ENCODE measurements at regions not wholly inside any gene's neighbourhood (a gene's known extent, or its start where the extent isn't known, plus 50 kb on each side); places are given as distances from the start of the nearest gene placed in this dataset.

DNA sequence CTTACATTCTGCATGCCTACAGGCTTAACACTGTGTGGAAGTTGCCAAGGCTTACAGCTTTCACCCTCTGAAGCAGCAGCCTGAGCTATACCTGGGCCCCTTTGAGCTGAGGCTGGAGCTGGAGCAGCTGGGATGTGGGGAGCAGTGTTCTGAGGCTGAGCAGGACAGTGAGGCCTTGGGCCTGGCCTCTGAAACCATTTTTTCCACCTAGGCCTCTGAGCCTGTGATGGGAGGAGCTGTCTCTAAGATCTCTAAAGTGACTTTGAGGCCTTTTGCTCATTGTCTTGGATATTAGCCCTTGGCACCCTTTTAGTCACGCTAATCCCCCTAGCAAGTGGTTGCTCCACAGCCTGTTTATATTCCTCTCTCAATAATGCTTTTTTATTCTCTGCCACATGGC lies 59.9 kb upstream of the ZBED5 start:
- intact Hi-C loops (cut with DNase I) = no loop called here
- Histone ChIP-seq H3K36me3 (no peaks in the 10 kb centered on the region), H3K9me3 (no peaks in the 10 kb centered on the region), H3K27ac (no peak overlapping the region), H3K27me3 (no peaks in the 10 kb centered on the region), H3K4me1 (no peaks in the 10 kb centered on the region), H3K4me3 (no peak overlapping the region)
- no peak for DNase-seq (ENCODE audit: low spot score in 2 of 2)
- TF ChIP-seq, protein P1, sequence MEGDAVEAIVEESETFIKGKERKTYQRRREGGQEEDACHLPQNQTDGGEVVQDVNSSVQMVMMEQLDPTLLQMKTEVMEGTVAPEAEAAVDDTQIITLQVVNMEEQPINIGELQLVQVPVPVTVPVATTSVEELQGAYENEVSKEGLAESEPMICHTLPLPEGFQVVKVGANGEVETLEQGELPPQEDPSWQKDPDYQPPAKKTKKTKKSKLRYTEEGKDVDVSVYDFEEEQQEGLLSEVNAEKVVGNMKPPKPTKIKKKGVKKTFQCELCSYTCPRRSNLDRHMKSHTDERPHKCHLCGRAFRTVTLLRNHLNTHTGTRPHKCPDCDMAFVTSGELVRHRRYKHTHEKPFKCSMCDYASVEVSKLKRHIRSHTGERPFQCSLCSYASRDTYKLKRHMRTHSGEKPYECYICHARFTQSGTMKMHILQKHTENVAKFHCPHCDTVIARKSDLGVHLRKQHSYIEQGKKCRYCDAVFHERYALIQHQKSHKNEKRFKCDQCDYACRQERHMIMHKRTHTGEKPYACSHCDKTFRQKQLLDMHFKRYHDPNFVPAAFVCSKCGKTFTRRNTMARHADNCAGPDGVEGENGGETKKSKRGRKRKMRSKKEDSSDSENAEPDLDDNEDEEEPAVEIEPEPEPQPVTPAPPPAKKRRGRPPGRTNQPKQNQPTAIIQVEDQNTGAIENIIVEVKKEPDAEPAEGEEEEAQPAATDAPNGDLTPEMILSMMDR (IDR thresholded peaks at IDR 0.05) = no peak

DNA sequence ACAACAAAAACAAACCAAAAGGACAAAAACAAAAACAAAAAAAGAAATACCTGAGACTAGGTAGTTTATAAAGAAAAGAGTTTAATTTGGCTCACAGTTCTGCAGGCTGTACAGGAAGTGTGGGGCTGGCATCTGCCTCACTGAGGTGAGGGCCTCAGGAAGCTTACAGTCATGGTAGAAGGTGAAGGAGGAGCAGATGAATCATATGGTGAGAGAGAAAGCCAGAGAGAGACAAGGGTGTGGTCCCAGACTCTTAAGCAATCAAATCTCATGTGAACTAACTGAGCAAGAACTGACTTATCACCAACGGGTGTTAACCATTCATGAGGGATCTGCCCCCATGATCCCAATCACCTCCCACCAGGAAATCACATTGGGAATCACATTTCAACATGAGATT lies 58.8 kb upstream of the ZBED5 start:
- Histone ChIP-seq H3K27me3 (no peaks in the 10 kb centered on the region), H3K9me3 (no peaks in the 10 kb centered on the region)
- intact Hi-C loops (cut with DNase I) = no loop called here

DNA sequence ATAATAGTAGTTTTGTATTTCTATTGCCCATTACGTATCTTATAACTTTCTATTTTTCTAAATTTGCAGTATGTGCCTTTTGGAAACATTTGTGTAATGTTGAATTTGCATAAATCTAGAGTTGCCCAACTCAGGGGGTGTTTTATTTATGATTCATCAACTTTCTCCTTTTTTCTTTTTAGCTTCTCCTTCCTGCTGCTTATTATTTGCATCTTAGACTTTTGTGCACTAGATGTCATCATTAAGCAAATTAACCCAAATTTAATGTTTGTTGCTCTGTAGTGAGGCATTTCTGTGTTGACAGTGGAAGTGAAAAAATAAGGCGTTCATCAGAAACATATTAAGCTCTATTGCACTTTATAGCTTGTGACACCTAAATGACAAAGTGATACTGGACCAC lies 56.2 kb upstream of the ZBED5 start:
- Histone ChIP-seq H3K9me3 (no peaks in the 10 kb centered on the region), H3K27ac (no peak overlapping the region), H3K4me3 (no peak overlapping the region), H3K27me3 (no peaks in the 10 kb centered on the region), H3K4me1 (no peaks in the 10 kb centered on the region), H3K36me3 (no peaks in the 10 kb centered on the region)
- intact Hi-C loops (cut with DNase I) = no loop called here
- no peak for DNase-seq (ENCODE audit: low spot score in 2 of 2)
- TF ChIP-seq, protein P1 (IDR thresholded peaks at IDR 0.05) = no peak

More for the DNA sequence above, 58.8 kb upstream of the ZBED5 start:
- DNase-seq (ENCODE audit: low spot score in 2 of 2) = no peak
- Histone ChIP-seq H3K36me3 (no peaks in the 10 kb centered on the region), H3K4me3 (no peak overlapping the region), H3K27ac (no peak overlapping the region), H3K4me1 (no peaks in the 10 kb centered on the region)
- TF ChIP-seq, protein P1 (IDR thresholded peaks at IDR 0.05) = no peak

DNA sequence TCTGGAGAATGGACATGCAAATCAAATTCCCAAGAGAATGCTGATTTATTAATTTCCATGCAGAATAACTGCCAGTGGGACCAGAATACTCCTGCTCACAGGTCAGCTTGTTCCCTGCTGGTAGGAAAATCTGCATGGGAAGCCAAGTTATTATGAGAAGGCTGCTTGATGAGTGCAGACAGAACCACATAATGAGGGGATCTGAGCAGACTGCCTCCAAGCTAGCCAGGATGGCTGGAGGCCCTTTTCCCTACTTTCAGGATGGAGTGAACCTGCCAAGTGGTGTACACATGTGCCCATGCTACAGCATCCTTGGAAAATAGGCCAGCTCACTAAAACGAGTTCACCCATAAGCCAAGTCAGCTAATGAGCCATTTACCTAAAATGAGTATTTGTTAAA lies 55.2 kb upstream of the ZBED5 start:
- H3K4me1 ChIP-seq = no peaks in the 10 kb centered on the region
- H3K9me3 ChIP-seq = no peaks in the 10 kb centered on the region
- no peak for DNase-seq (ENCODE audit: low spot score in 2 of 2)
- no peaks in the 10 kb centered on the region for H3K36me3 ChIP-seq
- no peaks in the 10 kb centered on the region for H3K27me3 ChIP-seq
- intact Hi-C loops (cut with DNase I) = no loop called here
- H3K27ac ChIP-seq = no peak overlapping the region
- TF ChIP-seq, protein P1 (IDR thresholded peaks at IDR 0.05) = no peak
- no peak overlapping the region for H3K4me3 ChIP-seq

DNA sequence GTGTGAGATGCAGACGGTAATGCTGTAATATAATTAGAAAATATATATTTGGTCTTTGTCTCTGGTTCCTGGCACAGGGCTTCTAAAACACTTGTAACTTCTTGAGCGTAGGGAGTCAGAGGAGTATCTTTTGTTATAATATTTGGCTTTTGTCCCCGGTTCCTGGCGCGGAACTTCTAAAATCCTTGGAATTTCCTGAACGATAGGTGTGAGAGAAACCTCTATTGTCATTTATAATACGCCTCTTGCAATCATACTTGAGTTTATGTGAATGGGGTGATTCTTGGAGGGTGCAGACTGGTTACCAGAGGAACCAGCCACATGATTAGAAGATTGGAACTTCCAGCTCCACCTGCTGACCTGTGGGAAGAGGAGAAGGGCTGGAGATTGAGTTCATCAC lies 54.1 kb upstream of the ZBED5 start:
- no peak overlapping the region for H3K27ac ChIP-seq
- intact Hi-C loops (cut with DNase I) = no loop called here
- H3K36me3 ChIP-seq = no peaks in the 10 kb centered on the region
- no peak overlapping the region for H3K4me3 ChIP-seq
- no peaks in the 10 kb centered on the region for H3K27me3 ChIP-seq
- no peaks in the 10 kb centered on the region for H3K4me1 ChIP-seq
- H3K9me3 ChIP-seq = no peaks in the 10 kb centered on the region
- TF ChIP-seq, protein P1 (IDR thresholded peaks at IDR 0.05) = no peak
- no peak for DNase-seq (ENCODE audit: low spot score in 2 of 2)
